ENCODE measurements at regions not wholly inside any gene's neighbourhood (a gene's known extent, or its start where the extent isn't known, plus 50 kb on each side); places are given as distances from the start of the nearest gene placed in this dataset.

DNA sequence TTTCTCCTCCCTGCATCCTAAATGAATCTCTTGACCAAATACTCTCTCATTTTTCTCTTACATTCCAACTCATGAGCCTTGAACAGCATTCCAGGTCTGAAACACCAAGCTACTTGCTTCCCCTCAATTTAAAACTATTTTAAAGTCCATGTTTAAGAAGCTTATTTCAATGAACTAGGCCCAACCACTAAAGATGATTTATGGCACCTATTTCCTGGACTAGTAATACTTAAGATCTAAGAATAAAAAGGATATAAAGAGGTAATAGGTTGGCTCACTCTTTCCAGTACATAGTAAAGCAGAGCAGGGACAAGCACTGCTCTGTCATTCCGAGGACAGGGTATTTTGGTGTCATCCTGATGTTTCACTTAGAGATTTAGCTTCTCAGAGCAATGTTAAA lies 219.3 kb upstream of the TMCO5A start:
- WGBS (ENCODE audit: insufficient coverage) = no CpG with 5 or more reads among the region's 1 CpG
- no peaks in the 10 kb centered on the region for H3K27me3 ChIP-seq (ENCODE audit: control insufficient read depth, insufficient read depth, low read length)
- no peaks in the 10 kb centered on the region for H3K36me3 ChIP-seq (ENCODE audit: control insufficient read depth, insufficient read depth, low read length)
- DNase-seq = no peak
- no peak overlapping the region for H3K27ac ChIP-seq (ENCODE audit: low read length)
- H3K9me3 ChIP-seq (replicated peaks; ENCODE audit: control insufficient read depth, low read depth, low read length) = no peaks in the 10 kb centered on the region
- no peak overlapping the region for H3K4me3 ChIP-seq (ENCODE audit: low read length)
- no peaks in the 10 kb centered on the region for H3K4me1 ChIP-seq (ENCODE audit: control insufficient read depth, insufficient read depth, low read length)

DNA sequence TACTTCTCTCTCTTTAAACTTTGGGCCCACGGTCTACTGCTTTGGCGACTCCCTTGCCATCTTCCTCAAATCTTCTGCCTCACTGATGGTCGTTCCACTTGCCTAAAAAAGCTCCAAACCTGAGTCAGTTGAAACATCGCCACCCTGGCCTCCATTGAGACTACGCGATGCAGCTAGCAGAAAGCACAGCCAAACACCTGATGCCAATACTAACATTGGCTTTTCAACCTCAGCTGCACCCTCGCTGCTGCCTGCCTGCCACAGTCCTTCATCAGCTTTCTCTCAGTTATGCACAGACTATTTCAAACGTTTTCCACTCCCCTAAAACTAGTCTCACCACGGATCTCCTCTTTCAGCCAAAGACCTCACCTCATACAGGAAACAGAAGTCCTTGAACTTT lies 214.2 kb upstream of the TMCO5A start:
- H3K36me3 ChIP-seq (ENCODE audit: control insufficient read depth, insufficient read depth, low read length) = no peaks in the 10 kb centered on the region
- DNase-seq = no peak
- H3K4me3 ChIP-seq (ENCODE audit: low read length) = no peak overlapping the region
- no peaks in the 10 kb centered on the region for H3K4me1 ChIP-seq (ENCODE audit: control insufficient read depth, insufficient read depth, low read length)
- H3K9me3 ChIP-seq (replicated peaks; ENCODE audit: control insufficient read depth, low read depth, low read length) = no peaks in the 10 kb centered on the region
- H3K27me3 ChIP-seq (ENCODE audit: control insufficient read depth, insufficient read depth, low read length) = no peaks in the 10 kb centered on the region
- no peak overlapping the region for H3K27ac ChIP-seq (ENCODE audit: low read length)
- 79% methylated on average over 9 of the region's 9 CpGs for WGBS (ENCODE audit: insufficient coverage)

GRCh38 chr15:37731146-37731746 lies 203.2 kb upstream of the TMCO5A start:
- no peaks in the 10 kb centered on the region for H3K36me3 ChIP-seq (ENCODE audit: control insufficient read depth, insufficient read depth, low read length)
- no peak overlapping the region for H3K27ac ChIP-seq (ENCODE audit: low read length)
- WGBS (ENCODE audit: insufficient coverage) = 70% methylated on average over 2 of the region's 5 CpGs
- H3K4me3 ChIP-seq (ENCODE audit: low read length) = no peak overlapping the region
- DNase-seq = no peak
- no peaks in the 10 kb centered on the region for H3K27me3 ChIP-seq (ENCODE audit: control insufficient read depth, insufficient read depth, low read length)
- H3K9me3 ChIP-seq (replicated peaks; ENCODE audit: control insufficient read depth, low read depth, low read length) = no peaks in the 10 kb centered on the region
- H3K4me1 ChIP-seq (ENCODE audit: control insufficient read depth, insufficient read depth, low read length) = no peaks in the 10 kb centered on the region

DNA sequence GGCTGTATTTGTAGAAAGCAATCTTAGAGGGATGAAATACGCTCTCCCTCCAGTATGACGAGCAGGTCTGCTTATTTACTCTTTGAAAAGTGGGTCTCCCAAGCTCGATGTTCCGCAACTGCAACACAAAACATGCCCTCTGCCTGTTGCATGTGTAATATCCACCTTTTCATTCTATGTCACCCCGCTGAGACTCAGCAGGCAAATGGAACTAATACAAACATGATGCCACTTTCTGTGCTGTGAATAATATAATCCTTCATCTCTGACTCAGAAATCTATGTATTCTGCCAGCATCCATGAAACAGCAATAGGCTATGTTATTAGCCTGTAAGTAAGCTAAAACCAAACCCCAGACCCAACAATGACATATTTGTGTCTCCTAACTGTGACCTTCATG lies 200.8 kb upstream of the TMCO5A start:
- H3K4me3 ChIP-seq (ENCODE audit: low read length) = no peak overlapping the region
- H3K27ac ChIP-seq (ENCODE audit: low read length) = no peak overlapping the region
- no peaks in the 10 kb centered on the region for H3K36me3 ChIP-seq (ENCODE audit: control insufficient read depth, insufficient read depth, low read length)
- no peak for DNase-seq
- H3K9me3 ChIP-seq (replicated peaks; ENCODE audit: control insufficient read depth, low read depth, low read length) = no peaks in the 10 kb centered on the region
- no peaks in the 10 kb centered on the region for H3K4me1 ChIP-seq (ENCODE audit: control insufficient read depth, insufficient read depth, low read length)
- 91% methylated on average over 4 of the region's 5 CpGs for whole genome bisulfite sequencing (ENCODE audit: insufficient coverage)
- H3K27me3 ChIP-seq (ENCODE audit: control insufficient read depth, insufficient read depth, low read length) = no peaks in the 10 kb centered on the region

DNA sequence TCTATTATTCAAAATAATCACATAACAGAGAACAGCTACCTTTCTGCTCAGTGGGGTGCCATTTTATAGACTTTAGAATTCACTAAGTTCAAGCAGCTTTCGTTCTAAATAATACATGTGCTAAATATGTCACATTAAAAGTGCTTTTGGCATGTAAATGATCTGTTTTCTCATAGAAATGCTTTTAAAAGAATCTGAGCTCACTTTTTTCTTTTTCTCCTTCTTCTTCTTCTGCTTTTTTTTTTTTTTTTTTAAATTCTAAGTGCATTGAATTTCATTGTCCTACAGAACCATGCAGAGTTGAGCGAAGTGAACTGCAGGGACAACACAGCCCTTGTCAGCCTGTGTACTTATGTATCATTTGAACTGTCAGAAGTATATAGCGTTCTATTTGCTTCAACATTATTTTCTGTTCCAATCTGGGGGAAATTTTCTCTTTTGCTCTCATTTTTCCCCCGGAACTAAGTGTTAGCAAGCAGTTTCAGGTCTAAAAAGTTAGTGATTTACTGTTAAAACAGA lies 193.8 kb upstream of the TMCO5A start:
- no peak for DNase-seq
- no peaks in the 10 kb centered on the region for H3K27me3 ChIP-seq (ENCODE audit: control insufficient read depth, insufficient read depth, low read length)
- H3K27ac ChIP-seq (ENCODE audit: low read length) = no peak overlapping the region
- H3K4me1 ChIP-seq (ENCODE audit: control insufficient read depth, insufficient read depth, low read length) = no peaks in the 10 kb centered on the region
- H3K36me3 ChIP-seq (ENCODE audit: control insufficient read depth, insufficient read depth, low read length) = no peaks in the 10 kb centered on the region
- H3K4me3 ChIP-seq (ENCODE audit: low read length) = no peak overlapping the region
- no peaks in the 10 kb centered on the region for H3K9me3 ChIP-seq (replicated peaks; ENCODE audit: control insufficient read depth, low read depth, low read length)
- WGBS (ENCODE audit: insufficient coverage) = no CpG with 5 or more reads among the region's 4 CpGs

DNA sequence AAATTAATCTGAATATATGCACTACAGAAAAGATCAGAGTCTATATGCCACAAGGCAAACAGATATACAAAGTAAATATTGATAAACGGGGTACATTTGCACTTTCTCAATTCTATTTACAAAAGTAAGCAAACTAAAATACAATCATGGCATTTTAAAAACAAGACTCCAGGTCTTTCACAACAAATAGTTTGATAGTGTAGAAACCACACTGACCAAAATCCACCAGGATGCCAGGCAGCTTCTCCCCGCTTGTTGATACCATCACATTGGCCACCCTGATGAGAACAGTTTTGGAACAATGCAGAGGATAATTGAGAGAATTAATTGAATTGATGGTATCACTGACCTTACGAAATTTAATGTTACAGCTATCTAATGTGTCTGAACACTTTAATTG lies 190.6 kb upstream of the TMCO5A start:
- no peaks in the 10 kb centered on the region for H3K27me3 ChIP-seq (ENCODE audit: control insufficient read depth, insufficient read depth, low read length)
- no peak for DNase-seq
- H3K9me3 ChIP-seq (replicated peaks; ENCODE audit: control insufficient read depth, low read depth, low read length) = no peaks in the 10 kb centered on the region
- no CpG with 5 or more reads among the region's 3 CpGs for WGBS (ENCODE audit: insufficient coverage)
- H3K36me3 ChIP-seq (ENCODE audit: control insufficient read depth, insufficient read depth, low read length) = no peaks in the 10 kb centered on the region
- no peaks in the 10 kb centered on the region for H3K4me1 ChIP-seq (ENCODE audit: control insufficient read depth, insufficient read depth, low read length)
- H3K4me3 ChIP-seq (ENCODE audit: low read length) = no peak overlapping the region
- H3K27ac ChIP-seq (ENCODE audit: low read length) = no peak overlapping the region

DNA sequence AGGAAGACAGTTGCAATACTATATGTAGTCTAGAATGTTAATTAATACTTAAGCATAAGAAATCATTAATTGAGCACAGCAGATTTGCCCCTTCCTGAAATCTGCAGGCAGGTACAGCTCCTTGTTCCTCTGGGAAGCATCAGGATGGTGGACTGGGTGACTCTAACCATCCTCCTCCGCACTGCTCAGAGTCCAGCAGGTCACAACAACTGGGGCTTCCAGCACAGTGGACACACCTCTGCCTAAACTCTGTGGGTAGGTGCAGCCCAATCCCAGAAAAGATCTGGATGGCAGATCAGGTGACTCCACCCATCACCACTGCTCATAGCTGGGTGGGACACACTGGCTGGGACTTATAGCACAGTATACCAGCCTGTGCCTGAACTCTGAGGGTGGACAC lies 189.9 kb upstream of the TMCO5A start:
- no peaks in the 10 kb centered on the region for H3K36me3 ChIP-seq (ENCODE audit: control insufficient read depth, insufficient read depth, low read length)
- no peak for DNase-seq
- no peak overlapping the region for H3K27ac ChIP-seq (ENCODE audit: low read length)
- H3K4me1 ChIP-seq (ENCODE audit: control insufficient read depth, insufficient read depth, low read length) = no peaks in the 10 kb centered on the region
- no peaks in the 10 kb centered on the region for H3K27me3 ChIP-seq (ENCODE audit: control insufficient read depth, insufficient read depth, low read length)
- no peak overlapping the region for H3K4me3 ChIP-seq (ENCODE audit: low read length)
- H3K9me3 ChIP-seq (replicated peaks; ENCODE audit: control insufficient read depth, low read depth, low read length) = no peaks in the 10 kb centered on the region
- 100% methylated on average over 1 of the region's 1 CpG for WGBS (ENCODE audit: insufficient coverage)

GRCh38 chr15:37751401-37751800 lies 183.0 kb upstream of the TMCO5A start:
- H3K27ac ChIP-seq (ENCODE audit: low read length) = no peak overlapping the region
- no peak overlapping the region for H3K4me3 ChIP-seq (ENCODE audit: low read length)
- no peaks in the 10 kb centered on the region for H3K9me3 ChIP-seq (replicated peaks; ENCODE audit: control insufficient read depth, low read depth, low read length)
- no peaks in the 10 kb centered on the region for H3K36me3 ChIP-seq (ENCODE audit: control insufficient read depth, insufficient read depth, low read length)
- DNase-seq = no peak
- no CpG with 5 or more reads among the region's 3 CpGs for WGBS (ENCODE audit: insufficient coverage)
- no peaks in the 10 kb centered on the region for H3K4me1 ChIP-seq (ENCODE audit: control insufficient read depth, insufficient read depth, low read length)
- H3K27me3 ChIP-seq (ENCODE audit: control insufficient read depth, insufficient read depth, low read length) = no peaks in the 10 kb centered on the region

DNA sequence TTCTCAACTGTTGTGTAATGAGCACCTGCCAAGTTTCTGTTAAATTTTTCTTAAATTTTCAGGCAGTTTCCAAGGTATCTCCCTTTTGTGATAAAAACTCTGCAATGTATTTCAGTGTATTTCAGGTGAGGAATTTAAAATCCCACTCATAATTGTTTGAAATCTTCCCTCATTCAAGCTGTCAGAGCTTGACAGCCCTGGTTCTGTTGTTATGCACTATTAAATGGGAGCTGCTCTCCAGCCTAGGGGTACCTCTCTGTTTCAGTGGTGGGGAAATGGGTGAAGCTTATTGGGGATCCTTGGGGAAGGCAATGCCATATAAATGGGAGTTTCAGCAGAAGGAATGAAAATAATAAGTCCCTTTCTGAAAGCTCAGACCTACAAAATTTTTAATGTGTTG lies 178.0 kb upstream of the TMCO5A start:
- no peaks in the 10 kb centered on the region for H3K36me3 ChIP-seq (ENCODE audit: control insufficient read depth, insufficient read depth, low read length)
- H3K4me1 ChIP-seq (ENCODE audit: control insufficient read depth, insufficient read depth, low read length) = no peaks in the 10 kb centered on the region
- no peak overlapping the region for H3K4me3 ChIP-seq (ENCODE audit: low read length)
- H3K27me3 ChIP-seq (ENCODE audit: control insufficient read depth, insufficient read depth, low read length) = no peaks in the 10 kb centered on the region
- DNase-seq = no peak
- H3K27ac ChIP-seq (ENCODE audit: low read length) = no peak overlapping the region
- H3K9me3 ChIP-seq (replicated peaks; ENCODE audit: control insufficient read depth, low read depth, low read length) = no peaks in the 10 kb centered on the region

DNA sequence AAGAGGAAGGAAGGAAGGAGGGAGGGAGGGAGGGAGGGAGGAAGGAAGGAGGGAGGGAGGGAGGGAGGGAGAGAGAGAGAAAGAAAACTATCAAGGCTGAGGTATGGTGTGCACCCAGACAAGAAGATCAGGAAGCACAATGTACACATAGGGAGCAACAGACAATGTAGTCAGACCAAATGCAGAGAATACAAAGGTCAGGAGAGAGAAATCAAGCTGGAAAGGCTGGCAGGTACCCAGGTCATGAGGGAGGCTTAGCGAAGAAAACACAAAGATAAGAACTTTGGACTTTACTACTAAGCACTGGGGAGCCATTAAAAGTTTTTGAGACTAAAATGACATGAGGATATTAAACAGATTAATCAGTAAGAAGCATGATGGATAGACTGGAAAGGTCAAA lies 176.0 kb upstream of the TMCO5A start:
- no peak overlapping the region for H3K27ac ChIP-seq (ENCODE audit: low read length)
- DNase-seq = no peak
- no peaks in the 10 kb centered on the region for H3K4me1 ChIP-seq (ENCODE audit: control insufficient read depth, insufficient read depth, low read length)
- H3K27me3 ChIP-seq (ENCODE audit: control insufficient read depth, insufficient read depth, low read length) = no peaks in the 10 kb centered on the region
- H3K36me3 ChIP-seq (ENCODE audit: control insufficient read depth, insufficient read depth, low read length) = no peaks in the 10 kb centered on the region
- H3K4me3 ChIP-seq (ENCODE audit: low read length) = no peak overlapping the region
- H3K9me3 ChIP-seq (replicated peaks; ENCODE audit: control insufficient read depth, low read depth, low read length) = no peaks in the 10 kb centered on the region
- no CpG with 5 or more reads among the region's 1 CpG for WGBS (ENCODE audit: insufficient coverage)

- peak; percentile 54 for DNase-seq
- no CpG with 5 or more reads among the region's 3 CpGs for whole genome bisulfite sequencing (ENCODE audit: insufficient coverage)
These were observed 169.7 kb upstream of the TMCO5A start for GRCh38 chr15:37764733-37765191.

More at GRCh38 chr15:37764733-37765191, 169.7 kb upstream of the TMCO5A start:
- H3K27me3 ChIP-seq (ENCODE audit: control insufficient read depth, insufficient read depth, low read length) = no peaks in the 10 kb centered on the region
- peaks cover 2% of the 10 kb centered on the region for H3K4me1 ChIP-seq (ENCODE audit: control insufficient read depth, insufficient read depth, low read length)
- H3K36me3 ChIP-seq (ENCODE audit: control insufficient read depth, insufficient read depth, low read length) = no peaks in the 10 kb centered on the region
- H3K27ac ChIP-seq (ENCODE audit: low read length) = no peak overlapping the region
- H3K4me3 ChIP-seq (ENCODE audit: low read length) = no peak overlapping the region
- H3K9me3 ChIP-seq (replicated peaks; ENCODE audit: control insufficient read depth, low read depth, low read length) = no peaks in the 10 kb centered on the region

Measured in muscle of leg (tissue), 3 donors.